VCaP (cell line): ENCODE measurements at regions not wholly inside any gene's neighbourhood (a gene's known extent, or its start where the extent isn't known, plus 50 kb on each side); places are given as distances from the start of the nearest gene placed in this dataset.

ENCODE experiments used
- H3K27ac ChIP-seq: fragments of 450-650 bp; 2 replicates; pipeline ENCODE4 v1.5.1; 2017
- TF ChIP-seq, protein P1 (sequence below): fragments of 450-650 bp; conservative IDR thresholded peaks from 2 replicates; pipeline ENCODE4 v1.5.1; 2017; ENCODE audit warnings: mild to moderate bottlenecking, moderate library complexity

- TF ChIP-seq, protein P1, sequence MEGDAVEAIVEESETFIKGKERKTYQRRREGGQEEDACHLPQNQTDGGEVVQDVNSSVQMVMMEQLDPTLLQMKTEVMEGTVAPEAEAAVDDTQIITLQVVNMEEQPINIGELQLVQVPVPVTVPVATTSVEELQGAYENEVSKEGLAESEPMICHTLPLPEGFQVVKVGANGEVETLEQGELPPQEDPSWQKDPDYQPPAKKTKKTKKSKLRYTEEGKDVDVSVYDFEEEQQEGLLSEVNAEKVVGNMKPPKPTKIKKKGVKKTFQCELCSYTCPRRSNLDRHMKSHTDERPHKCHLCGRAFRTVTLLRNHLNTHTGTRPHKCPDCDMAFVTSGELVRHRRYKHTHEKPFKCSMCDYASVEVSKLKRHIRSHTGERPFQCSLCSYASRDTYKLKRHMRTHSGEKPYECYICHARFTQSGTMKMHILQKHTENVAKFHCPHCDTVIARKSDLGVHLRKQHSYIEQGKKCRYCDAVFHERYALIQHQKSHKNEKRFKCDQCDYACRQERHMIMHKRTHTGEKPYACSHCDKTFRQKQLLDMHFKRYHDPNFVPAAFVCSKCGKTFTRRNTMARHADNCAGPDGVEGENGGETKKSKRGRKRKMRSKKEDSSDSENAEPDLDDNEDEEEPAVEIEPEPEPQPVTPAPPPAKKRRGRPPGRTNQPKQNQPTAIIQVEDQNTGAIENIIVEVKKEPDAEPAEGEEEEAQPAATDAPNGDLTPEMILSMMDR = no peak
- H3K27ac ChIP-seq = no peak overlapping the region
Measured at GRCh38 chr10:113313048-113313602, 239.7 kb upstream of the HABP2 start.

DNA sequence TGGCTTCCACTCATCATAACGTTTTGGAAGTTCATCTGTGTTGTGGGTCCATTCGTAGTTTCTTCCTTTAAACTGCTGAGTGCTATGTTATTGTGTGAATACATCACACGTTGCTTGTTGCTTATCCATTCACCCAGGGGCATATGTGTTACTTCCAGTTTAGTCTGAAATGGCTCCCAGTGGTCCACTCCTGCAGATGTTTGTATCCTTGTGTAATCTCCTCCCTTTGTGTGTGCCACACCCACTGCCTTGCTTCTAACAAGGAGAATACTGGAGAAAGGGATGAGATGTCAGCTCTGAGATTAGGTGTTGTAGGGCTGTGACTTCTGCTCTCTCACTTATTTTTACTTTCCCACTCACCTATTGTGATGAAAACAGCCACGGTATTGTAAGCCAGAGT is 239.1 kb upstream of the HABP2 start:
- H3K27ac ChIP-seq = no peak overlapping the region
- TF ChIP-seq, protein P1 = no peak

- TF ChIP-seq, protein P1 = 0 out of 2 replicates have a peak, but pooled peaks have one; percentile 4
- no peak overlapping the region for H3K27ac ChIP-seq
Measured at GRCh38 chr10:113316506-113316905, 236.3 kb upstream of the HABP2 start.

GRCh38 chr10:113317489-113317888 is 235.4 kb upstream of the HABP2 start:
- no peak overlapping the region for H3K27ac ChIP-seq
- TF ChIP-seq, protein P1 = no peak

DNA sequence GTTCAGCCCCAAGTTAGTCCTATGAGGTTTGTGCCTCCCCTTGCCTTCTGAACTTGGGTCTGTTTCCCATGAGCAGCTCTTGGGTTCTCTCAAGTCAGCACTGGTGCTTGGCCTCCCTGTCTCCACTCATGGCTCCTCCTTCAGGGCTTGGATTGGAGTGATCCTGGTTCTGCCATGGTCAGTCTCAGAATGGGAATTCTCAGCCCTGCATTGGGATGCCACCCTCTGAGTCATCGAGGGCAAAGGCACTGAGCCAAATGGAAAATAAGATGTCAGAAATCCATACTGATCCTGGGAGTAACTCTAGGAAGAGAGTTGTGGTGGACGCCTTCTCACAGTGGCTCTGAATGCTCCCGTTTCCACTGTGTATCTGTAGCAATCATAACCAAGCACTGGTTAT is 233.4 kb upstream of the HABP2 start:
- H3K27ac ChIP-seq = no peak overlapping the region
- TF ChIP-seq, protein P1 = no peak

DNA sequence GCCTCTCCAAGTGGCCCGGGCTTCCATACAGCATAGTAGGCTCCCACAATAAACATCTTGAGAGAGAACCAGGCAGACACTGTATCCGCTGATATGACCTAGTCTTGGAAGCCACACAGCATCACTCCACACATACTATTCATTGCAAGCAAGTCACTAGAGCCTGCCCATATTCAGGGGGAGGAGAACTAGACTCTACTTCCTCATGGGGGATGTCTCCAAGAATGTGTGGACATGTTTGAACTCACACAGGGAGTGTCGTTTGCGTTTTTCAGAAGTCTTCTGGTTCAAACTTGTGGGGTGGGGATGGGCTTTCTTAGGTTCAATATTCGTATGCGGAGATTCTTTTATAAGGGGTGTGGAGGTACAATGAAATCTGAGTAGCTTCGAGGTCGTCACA is 232.6 kb upstream of the HABP2 start:
- TF ChIP-seq, protein P1 = no peak

GRCh38 chr10:113320987-113321386 is 231.9 kb upstream of the HABP2 start:
- no peak overlapping the region for H3K27ac ChIP-seq
- TF ChIP-seq, protein P1 = no peak

More for the DNA sequence above, 232.6 kb upstream of the HABP2 start:
- no peak overlapping the region for H3K27ac ChIP-seq
